ENCODE measurements at regions not wholly inside any gene's neighbourhood (a gene's known extent, or its start where the extent isn't known, plus 50 kb on each side); places are given as distances from the start of the nearest gene placed in this dataset.
"Not testable (repeated sequence)": the region's sequence is repeated elsewhere in the genome, so short reads cannot be mapped to it uniquely, and the experiment has no call there.

DNA sequence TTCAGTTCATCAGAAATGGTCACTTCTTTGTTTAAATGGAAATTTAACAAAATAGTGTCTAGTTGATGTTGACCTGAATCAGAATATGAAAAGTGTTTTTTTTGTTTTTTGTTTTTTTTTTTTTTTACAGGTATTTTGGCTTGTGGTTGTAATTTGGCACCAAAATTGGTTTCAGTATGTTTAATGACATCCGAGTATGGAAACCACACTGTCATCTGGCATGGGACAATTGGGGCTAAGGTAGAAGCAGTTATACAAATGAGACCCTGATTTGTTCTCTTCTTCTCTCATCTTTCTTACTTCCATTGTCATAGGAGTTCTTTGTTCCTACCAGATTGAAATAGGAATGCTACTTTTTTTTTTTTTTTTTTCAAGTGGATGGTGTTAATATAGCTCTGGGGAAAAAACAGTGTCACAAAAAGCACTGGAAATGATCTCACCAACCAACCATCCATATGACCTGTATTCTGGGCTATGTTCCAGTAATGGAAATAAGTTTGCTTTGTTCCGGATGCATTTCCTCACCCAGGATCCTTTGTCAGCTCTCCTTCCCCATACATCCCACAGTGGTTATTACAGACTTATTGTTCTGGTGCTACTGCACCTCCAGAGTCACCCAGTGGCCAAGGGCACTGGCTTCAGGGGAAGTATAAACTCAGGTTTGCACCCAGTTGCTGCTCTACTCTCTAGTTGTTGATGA, 95.8 kb downstream of the ATXN3L start:
- DNase-seq (ENCODE audit: low read depth in 2 of 2): no peak

DNA sequence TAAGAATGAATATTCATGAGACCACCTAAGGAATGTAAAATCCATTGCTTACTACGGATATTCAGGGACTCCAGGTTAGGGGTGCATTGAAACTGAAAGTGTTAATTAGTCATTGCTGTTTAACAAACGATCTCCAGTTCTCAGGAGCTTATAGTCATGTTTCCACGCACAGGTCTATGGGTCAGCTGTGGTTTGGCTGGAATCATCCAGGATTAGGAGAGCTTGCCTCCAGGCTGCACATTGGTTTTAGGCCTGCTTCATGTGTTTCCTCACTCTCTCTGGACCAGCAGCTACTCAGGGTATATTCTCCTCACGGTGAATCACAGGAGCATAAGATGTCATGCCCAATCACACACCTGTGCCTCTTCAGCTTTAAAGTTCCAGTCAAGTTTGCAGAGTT, 98.9 kb downstream of the ATXN3L start:
- no peak for DNase-seq (ENCODE audit: low read depth in 2 of 2)

DNA sequence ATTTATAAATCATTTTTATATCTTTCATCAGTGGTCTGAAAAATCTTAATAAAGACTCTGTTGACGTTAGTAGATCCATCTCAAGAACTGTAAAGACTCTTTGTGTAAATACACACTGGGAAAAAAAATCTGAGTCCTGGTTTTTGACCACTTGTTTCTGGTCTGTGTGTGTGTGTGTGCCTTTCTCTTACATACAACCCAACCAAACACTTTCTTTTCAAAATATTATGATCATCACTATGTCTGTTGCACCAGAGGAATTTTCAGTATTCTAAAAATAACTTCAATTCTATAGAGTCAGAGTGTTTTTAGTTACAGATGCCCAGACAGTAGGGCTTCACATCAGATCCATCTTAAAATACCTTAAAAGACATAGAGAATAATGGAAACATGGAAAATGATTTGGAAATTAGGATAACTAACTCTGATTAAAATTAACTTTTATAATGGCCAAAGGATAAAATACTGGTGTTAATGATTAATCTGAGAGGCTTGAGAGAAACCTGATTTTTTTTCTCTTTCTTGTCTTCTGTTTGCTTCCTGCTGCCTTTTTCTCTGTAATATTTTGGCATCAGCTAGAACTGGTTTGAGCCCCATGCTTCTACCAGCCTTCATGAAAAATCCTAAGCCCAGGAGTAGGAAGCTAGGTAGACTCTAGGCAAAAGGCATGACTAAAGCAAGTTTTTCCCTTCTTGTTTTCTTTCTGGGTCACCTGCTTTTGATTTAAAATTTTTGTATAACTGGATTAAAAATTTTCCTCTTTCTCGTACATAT, 99.7 kb downstream of the ATXN3L start:
- DNase-seq (ENCODE audit: low read depth in 2 of 2): no peak

DNA sequence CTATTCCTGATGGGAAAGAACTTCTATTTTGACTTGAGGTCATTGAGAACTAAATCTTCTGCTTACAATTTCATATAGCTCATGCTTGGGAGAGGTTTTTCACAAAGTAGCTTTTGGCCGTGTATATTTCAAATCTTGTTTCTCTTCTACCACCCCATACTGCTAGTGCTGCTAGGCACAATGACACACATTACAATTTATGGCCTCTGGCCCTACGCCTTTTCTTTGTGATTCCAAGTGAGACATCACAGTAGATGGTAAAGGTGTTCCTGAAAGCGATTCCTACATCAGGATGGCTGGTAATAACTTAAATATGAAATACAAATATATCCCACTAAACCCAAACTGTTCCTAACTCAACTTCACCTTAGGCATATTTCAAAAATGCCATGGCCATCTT, 101.1 kb downstream of the ATXN3L start:
- DNase-seq (ENCODE audit: low read depth in 2 of 2): no peak

DNA sequence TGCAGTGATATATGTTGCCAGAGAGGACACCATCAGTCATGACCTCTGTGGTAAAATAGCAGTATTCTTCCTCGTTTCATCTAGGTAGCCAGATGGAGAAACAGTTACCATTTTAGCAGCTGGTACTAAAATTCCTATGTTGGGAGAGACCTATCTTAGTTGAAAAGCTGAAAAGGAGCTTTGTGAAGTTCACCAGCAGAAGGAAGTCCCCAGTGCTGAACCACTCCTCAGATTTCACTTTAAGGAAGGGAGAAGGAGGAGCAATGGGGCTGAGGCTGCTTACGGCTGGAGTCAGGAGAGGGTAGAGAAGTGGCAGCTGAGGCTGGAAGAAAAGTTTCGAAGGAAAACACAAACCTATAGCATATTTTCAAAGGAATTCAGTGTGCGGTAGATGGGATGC, 103.7 kb downstream of the ATXN3L start:
- DNase-seq (ENCODE audit: low read depth in 2 of 2): no peak

DNA sequence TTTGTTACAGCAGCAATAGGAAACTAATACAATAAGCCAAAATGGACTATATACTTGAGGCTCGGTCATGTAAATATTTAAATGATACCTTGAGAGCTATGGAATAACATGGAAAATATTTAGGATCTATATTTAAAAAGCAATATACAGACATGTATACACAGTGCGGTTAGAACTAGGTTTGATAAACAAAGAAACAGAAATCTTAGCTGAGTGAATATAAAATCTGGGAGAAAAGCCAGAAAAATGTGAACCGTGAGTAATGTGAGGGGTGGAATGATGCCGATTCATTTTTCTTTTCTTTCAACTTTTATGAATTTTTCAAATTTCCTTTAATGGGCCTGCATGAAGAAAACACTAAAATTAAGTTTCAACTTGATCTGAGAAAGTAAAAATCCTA, 104.1 kb downstream of the ATXN3L start:
- no peak for DNase-seq (ENCODE audit: low read depth in 2 of 2)

DNA sequence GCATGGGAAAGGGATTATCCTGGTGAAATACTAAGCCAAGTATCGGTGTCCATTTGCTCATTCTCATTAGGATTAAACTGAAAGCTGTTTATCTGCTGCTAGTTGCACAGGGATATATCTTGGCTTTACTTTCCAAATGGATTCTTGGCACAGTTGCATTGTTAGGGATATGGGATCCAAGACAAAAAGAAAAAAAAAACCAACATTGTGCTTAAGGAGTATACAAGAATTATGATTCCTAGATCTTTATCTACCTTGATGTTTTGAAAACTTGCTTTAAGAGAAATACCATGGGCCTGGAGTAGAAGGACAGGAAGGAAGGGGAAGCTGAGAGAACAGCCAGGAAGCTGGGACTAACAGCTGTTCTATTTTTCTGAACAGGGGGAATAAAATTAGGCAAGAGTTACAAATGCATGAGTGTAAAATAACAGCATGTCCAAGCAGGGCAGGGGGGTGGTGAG, 107.6 kb downstream of the ATXN3L start:
- no peak for DNase-seq (ENCODE audit: low read depth in 2 of 2)

DNA sequence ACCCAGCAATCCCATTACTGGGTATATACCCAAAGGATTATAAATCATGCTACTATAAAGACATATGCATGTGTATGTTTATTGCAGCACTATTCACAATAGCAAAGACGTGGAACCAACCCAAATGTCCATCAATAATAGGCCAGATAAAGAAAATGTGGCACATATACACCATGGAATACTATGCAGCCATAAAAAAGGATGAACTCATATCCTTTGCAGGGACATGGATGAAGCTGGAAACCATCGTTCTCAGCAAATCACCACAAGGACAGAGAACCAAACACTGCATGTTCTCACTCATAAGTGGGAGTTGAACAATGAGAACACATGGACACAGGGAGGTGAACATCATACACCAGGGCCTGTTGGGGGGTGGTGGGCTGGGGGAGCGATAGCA, 109.7 kb downstream of the ATXN3L start:
- not testable (repeated sequence) for DNase-seq (ENCODE audit: low read depth in 2 of 2)

DNA sequence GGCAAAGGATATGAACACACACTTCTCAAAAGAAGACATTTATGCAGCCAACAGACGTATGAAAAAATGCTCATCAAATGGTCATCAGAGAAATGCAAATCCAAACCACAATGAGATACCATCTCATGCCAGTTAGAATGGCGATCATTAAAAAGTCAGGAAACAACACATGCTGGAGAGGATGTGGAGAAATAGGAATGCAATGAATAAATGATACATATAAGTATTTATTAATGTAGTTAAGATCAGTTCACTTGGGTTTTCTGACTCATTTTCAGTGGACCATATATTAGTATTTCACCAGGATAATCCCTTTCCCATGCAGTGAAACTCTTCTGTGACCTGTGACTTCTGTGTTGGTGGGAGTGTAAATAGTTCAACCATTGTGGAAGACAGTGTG, 110.1 kb downstream of the ATXN3L start:
- not testable (repeated sequence) for DNase-seq (ENCODE audit: low read depth in 2 of 2)

DNA sequence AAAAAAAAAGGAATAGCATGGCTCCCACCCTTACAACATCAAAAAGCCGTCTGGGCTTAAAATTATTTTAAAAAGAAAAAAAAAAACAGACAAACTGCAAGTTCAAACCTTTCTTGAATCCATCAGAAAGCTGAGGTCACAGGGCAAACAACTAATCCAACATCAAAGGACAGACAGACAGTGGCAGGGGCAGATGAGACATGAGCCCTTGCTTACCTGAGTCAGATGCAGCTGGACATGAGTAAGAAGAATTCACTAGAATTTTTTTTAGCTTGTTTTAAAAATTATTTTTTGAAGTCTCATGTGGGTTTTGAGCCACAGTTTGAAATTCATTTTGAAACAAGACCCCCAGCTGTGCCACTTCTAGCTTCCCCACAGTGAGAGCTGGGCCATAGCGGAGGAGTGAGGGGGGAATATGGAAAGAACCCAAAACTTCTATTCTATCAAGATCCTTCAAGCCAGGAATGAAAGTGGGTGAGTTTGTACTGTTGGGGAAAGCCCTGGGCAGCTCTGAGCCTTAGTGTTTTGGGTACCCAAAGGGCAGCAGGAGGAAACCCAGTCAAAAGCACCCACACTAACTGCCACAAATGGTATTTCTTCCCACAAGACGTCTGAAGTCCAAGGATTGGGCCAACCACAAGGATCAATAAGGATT, 111.4 kb downstream of the ATXN3L start:
- no peak for DNase-seq (ENCODE audit: low read depth in 2 of 2)

DNA sequence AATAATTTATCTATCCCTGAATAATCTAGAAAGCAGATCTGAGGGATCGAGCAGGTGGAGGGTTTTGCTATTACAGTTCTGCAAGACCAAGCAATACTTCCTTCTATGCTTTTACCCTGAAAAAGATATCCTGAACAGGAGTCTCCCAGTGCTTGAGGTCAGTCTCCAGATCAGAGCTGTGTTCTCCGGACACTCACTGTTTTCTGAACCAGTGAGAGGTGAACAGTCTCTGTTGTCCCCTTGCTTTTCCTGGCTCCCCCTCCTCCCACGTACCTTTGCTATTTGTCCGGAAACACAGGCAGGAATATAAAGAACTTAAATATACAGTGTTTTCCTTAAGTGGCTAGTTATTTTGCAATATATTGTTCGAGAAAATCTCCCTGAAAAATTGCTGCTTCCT, 116.6 kb downstream of the ATXN3L start:
- DNase-seq (ENCODE audit: low read depth in 2 of 2): no peak

DNA sequence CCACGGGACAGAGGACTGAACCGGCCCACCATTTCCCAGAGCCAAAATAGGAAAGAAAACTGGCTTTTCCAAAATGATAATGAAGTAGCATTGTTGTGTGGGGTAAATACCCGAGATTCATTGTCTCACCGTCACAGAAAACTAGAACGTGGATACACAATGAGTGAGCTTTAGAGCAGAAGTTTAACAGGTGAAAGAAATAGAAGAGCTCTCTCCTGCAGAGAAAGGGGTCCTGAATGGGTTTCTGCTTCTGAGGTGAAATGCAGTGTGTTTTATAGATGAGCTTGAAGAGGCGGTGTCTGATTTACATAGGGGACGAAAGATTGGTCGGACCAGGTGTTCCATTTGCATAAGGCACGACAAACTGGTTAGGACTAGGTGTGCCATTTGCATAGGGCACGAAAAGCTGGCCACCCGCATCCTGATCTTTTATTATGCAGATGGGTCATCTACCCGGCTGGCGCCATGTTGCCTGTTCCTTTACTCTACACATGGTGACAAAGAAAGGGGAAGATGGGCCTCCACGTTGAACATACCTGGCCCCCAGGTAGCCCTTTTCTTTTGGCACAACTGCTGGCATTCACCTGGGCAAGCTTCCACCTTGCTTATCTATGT, 118.1 kb downstream of the ATXN3L start:
- no peak for DNase-seq (ENCODE audit: low read depth in 2 of 2)

DNA sequence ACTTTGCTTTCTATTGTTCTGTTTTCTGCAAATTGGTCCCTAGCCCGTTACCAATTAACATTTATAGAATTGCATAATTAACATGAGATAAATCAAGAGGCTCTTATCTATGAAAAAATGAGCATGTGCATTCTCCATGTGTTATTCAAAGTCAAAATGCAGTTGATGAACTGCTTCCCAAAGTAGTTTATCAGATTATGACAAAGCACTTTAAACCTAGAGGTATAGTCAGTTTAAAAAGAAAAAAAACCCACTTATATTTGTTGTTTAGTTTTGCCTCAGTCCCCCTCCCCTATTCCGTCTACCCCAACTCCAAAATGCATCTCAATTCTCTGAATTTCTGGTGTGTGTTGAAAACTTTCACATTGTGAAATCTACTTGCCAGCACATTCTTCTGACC, 119.5 kb downstream of the ATXN3L start:
- DNase-seq (ENCODE audit: low read depth in 2 of 2): no peak

DNA sequence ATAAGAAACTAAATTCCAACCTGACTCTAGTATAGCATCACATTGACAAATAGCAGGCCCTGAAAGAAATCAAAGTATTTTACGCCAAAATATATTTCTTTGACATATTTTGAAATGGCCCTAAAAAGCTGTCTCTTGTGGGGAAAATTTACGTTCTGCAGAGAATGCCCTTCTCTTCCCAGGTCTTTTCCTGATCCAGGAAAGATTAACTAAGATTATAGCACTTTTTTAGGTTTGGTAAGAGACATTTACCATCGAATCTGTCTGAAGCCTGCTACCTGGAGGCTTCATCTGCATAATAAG, 121.1 kb downstream of the ATXN3L start:
- no peak for DNase-seq (ENCODE audit: low read depth in 2 of 2)

DNA sequence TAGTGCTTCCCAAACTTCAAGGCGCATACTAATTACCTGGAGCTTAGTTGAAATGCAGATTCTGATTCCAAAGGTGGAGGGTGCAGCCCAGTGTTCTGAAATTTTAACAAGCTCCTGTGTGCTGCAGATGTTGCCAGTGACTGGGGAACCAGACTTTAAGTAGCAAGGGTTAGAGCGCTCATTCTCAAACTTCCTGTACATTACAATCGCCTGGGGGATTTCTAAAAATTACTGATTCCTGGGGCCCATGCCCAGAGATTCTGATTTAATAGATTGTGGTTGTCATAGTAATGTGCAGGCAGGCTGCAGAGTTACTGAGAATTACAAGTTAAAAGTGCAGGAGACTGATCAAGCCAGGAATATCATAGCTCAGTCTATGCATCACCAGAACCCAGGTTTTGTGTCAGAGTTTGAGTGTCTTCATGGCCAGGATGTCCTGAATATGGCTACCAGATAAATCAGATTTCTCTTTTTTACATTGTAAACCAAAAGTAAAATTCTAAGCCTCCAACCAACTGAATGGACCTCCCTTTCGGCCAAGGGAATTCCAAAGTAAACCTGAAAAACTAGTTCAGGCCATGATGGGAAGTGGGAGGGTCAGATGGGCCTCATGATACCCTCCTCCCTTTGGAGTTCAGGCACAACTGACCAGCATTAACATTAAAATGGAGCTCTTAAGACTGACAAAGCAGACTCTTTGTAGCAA, 121.6 kb downstream of the ATXN3L start:
- no peak for DNase-seq (ENCODE audit: low read depth in 2 of 2)

DNA sequence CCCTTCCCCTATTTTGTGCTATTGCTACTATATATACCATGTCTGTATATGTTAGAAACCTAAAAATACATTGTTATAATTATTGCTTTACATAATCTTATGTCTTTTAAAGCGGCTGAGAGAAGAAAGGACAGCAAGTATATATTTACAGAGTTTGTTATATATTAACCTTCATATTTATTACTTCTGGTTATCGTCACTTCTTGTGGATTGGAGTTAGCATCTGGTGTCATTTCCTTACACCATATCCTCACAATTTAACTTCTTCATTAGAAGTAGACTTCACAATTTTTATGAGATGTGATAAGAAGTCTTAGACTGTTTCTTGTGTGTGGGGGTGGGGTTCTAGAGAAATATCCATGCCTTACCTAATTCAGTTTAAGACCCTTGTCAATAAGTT, 123.1 kb downstream of the ATXN3L start:
- no peak for DNase-seq (ENCODE audit: low read depth in 2 of 2)

DNA sequence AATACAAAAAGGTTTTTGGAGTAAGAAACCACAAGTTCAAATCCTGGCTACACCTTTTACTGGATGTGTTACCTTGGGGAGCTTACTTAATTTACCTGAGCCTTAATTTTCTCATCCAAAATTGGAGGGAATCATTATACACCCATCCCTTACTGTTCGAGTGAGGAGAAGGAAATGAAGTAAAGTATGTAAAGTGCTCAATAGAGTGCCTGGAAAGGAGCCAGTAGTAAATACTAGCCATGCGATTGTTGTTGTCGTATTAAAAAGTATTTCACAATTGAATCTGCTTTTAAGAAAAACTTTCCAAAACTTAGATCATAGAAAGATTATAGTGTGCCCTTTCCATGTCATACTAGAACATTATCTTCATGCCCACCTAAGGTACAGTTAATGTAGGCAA, 124.5 kb downstream of the ATXN3L start:
- no peak for DNase-seq (ENCODE audit: low read depth in 2 of 2)

DNA sequence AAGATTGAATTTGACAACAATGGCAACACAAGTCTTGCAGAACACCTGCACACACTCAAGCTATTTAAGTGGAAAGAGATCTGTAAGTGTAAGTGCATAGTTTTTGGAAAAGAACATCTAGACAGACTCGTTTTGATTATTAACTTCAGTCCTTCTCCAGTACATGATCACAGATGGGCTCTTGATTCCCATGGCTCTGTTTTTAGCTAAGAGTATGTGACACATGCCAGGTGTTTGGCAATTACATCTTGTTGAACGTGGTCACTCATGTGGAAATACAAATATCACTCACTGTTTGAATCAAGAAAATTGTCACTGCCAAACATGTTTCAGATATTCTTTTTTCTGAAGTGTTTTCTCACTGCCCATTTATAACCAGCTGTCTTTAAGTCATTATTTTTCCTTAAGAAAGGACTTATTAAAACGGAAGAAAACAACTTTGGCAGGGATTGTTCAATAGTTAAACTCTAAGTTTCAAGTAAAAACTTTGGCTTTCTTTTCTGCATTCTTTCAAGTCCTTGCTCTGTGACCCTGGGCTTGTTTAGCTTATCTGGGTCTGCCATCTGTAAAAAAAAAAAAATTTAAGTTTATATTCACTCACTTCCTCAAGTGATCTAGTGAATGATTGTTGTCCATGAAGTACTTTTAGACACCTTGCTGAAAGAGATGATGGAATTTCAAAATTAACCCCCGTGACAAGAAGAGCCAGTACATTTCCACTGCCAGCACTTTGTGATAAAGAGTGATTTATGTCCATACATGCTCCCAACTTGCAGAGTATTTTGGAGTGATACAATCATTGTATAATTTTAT, 125.4 kb downstream of the ATXN3L start:
- no peak for DNase-seq (ENCODE audit: low read depth in 2 of 2)

DNA sequence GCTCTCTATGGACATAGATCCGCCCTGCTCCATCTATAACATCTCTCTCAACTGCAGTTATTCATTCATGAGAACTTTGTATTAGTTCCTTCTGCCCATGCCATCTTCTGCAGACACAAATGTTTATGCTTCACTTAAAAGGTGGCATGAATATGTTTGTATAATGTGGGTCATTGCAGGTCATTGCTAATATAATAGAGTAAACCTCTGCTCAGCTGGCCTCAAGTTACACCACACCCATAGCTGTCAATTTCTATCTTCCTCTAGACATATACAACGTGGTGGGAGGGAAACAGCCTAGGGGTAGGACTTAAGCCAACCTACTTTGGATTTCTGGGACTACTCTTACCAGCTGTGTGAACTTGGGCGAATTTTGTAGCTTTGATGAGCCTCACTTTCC, 129.8 kb downstream of the ATXN3L start:
- no peak for DNase-seq (ENCODE audit: low read depth in 2 of 2)

DNA sequence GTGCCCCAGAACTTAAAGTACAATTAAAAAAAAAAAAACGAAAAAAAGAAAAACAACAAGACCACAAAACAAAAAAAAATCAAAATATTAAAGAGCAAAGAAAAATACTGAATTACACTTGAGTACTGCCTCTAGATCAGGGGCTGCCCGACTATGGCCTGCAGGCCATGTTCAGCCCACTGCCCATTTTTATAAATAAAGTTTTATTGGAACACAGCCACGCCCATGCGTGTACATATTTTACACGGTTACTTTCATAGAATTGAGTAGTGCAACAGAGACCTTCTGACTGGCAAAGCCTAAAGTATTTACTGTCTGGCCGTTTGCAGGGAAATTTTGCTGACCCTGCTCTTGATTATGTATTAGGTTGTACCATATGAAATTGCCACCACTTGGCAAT, 130.5 kb downstream of the ATXN3L start:
- no peak for DNase-seq (ENCODE audit: low read depth in 2 of 2)

DNA sequence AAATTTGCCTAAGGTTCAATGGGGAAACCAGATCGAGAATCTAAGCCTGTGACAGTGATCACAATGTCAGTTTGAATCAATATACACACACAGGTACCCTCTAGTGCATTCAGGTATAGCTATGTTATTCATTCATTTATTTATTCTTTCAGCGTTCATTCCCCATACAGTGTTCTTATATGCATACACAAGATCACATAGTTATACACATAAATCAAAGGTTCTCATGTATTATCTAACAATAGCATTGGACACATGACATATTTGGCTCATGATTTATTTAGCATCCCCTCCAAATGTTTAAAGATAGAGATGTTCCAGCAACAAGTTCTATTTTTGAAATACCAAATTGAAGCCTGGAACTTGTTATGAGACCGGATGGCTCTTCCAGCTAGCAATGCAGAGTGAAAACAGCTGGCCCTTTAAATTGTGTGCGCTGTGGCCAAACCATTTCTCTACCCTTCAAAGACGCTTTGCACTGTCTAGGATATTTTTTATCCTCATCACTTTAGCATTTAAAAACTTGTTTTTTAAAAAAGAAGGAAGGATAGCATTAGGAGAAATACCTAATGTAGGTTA, 131.0 kb downstream of the ATXN3L start:
- no peak for DNase-seq (ENCODE audit: low read depth in 2 of 2)

Measured in activated CD4-positive, alpha-beta T cell treated with anti-CD3 and anti-CD28 coated beads for 24 hours (primary cell).